ENCODE measurements at regions not wholly inside any gene's neighbourhood (a gene's known extent, or its start where the extent isn't known, plus 50 kb on each side); places are given as distances from the start of the nearest gene placed in this dataset.

GRCh38 chr2:23121968-23122648 is 262.9 kb upstream of the KLHL29 start:
- TF ChIP-seq CTCF (IDR thresholded peaks at IDR 0.05; ENCODE audit: low read depth, low read length) = no peak
- no peak overlapping the region for H3K4me3 ChIP-seq (ENCODE audit: low read depth, low read length)

GRCh38 chr2:23122681-23123215 is 262.2 kb upstream of the KLHL29 start:
- TF ChIP-seq CTCF (IDR thresholded peaks at IDR 0.05; ENCODE audit: low read depth, low read length) = no peak

GRCh38 chr2:23123686-23124085 is 261.3 kb upstream of the KLHL29 start:
- TF ChIP-seq CTCF (IDR thresholded peaks at IDR 0.05; ENCODE audit: low read depth, low read length) = no peak
- no peak overlapping the region for H3K4me3 ChIP-seq (ENCODE audit: low read depth, low read length)

More at GRCh38 chr2:23122681-23123215, 262.2 kb upstream of the KLHL29 start:
- no peak overlapping the region for H3K4me3 ChIP-seq (ENCODE audit: low read depth, low read length)

- no peak for TF ChIP-seq CTCF (IDR thresholded peaks at IDR 0.05; ENCODE audit: low read depth, low read length)
- no peak overlapping the region for H3K4me3 ChIP-seq (ENCODE audit: low read depth, low read length)
Observed at GRCh38 chr2:23124214-23124750, 260.7 kb upstream of the KLHL29 start.

GRCh38 chr2:23127465-23127864 is 257.5 kb upstream of the KLHL29 start:
- TF ChIP-seq CTCF (IDR thresholded peaks at IDR 0.05; ENCODE audit: low read depth, low read length) = no peak
- no peak overlapping the region for H3K4me3 ChIP-seq (ENCODE audit: low read depth, low read length)

GRCh38 chr2:23128684-23129292 is 256.2 kb upstream of the KLHL29 start:
- no peak for TF ChIP-seq CTCF (IDR thresholded peaks at IDR 0.05; ENCODE audit: low read depth, low read length)
- no peak overlapping the region for H3K4me3 ChIP-seq (ENCODE audit: low read depth, low read length)

- TF ChIP-seq CTCF (IDR thresholded peaks at IDR 0.05; ENCODE audit: low read depth, low read length) = no peak
- no peak overlapping the region for H3K4me3 ChIP-seq (ENCODE audit: low read depth, low read length)
Observed at GRCh38 chr2:23131066-23131575, 253.9 kb upstream of the KLHL29 start.
